ENCODE measurements at regions not wholly inside any gene's neighbourhood (a gene's known extent, or its start where the extent isn't known, plus 50 kb on each side); places are given as distances from the start of the nearest gene placed in this dataset.
"Not testable (repeated sequence)": the region's sequence is repeated elsewhere in the genome, so short reads cannot be mapped to it uniquely, and the experiment has no call there.

- no peak for DNase-seq
- no peak overlapping the region for H3K27ac ChIP-seq (ENCODE audit: insufficient read depth in 1 of 2, low read depth in 1 of 2, low read length in 2 of 2, poor library complexity in 1 of 2, severe bottlenecking in 2 of 2)
- ChIA-PET POLR2A (no interaction called here), CTCF (no interaction called here)
- WGBS (ENCODE audit: insufficient coverage) = 98% methylated on average over 16 of the region's 23 CpGs
- no peaks in the 10 kb centered on the region for H3K27me3 ChIP-seq (replicated peaks in 2 of 5; ENCODE audit: control insufficient read depth in 4 of 5, insufficient read depth in 5 of 5, low read length in 4 of 5)
- no peaks in the 10 kb centered on the region for H3K36me3 ChIP-seq (ENCODE audit: control insufficient read depth in 4 of 4, insufficient read depth in 4 of 4, low read length in 3 of 4)
- no peak overlapping the region for H3K4me3 ChIP-seq (ENCODE audit: control insufficient read depth in 1 of 7, extremely low read depth in 1 of 7, insufficient read depth in 4 of 7, low read depth in 2 of 7, low read length in 6 of 7)
- H3K9me3 ChIP-seq (ENCODE audit: control extremely low read depth in 1 of 5, control insufficient read depth in 4 of 5, insufficient read depth in 2 of 5, low read depth in 1 of 5, low read length in 4 of 5) = no peaks in the 10 kb centered on the region
- peaks cover 0 to 17% (median 14%) of the 10 kb centered on the region in 4 experiments for H3K4me1 ChIP-seq (ENCODE audit: control extremely low read depth in 1 of 4, control insufficient read depth in 4 of 4, insufficient read depth in 4 of 4, low read length in 3 of 4)
Measured at GRCh38 chr22:23452231-23453010, 127.7 kb downstream of the IGLL1 start.

DNA sequence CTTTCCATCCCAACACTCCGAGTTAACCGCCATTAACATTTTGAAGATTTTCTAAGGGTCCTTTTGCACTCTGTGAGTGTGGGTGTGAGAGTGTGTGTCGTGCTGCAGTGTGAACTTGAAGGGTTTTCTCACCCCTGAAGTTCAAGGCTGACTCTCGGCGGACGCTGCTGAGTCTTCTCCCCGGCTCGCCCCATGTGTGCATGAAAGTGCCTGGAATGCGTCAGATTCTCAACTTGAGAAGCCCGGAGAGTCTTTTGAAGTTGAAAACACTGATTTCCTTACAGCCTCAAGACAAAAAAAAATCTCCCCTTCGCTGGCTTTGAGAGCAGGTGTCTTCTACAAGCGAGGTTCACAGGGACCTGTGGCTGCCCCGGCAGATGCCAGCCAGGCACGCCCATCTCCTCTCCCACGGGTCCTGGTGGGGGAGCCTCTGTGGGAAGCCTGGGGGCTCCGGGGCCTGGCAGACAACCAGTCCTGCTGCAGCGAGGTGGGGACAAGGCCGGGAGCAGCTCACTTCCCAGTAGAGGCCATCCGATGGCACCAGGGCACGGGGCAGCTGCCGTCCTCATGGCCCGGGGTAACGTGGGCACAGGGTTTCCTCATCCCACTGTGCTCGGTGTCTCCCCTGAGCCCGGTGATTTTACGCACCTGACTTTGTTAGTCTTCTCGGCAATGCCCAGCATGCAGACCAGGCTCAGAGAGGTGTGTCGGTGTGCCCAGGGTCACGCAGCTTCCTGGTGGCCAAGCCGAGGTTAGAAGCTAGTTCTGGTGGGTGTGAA is 128.4 kb downstream of the IGLL1 start:
- CTCF ChIA-PET; H3K36me3 ChIP-seq (ENCODE audit: control insufficient read depth in 4 of 4, insufficient read depth in 4 of 4, low read length in 3 of 4); H3K27me3 ChIP-seq (replicated peaks in 2 of 5; ENCODE audit: control insufficient read depth in 4 of 5, insufficient read depth in 5 of 5, low read length in 4 of 5); DNase-seq; H3K4me3 ChIP-seq (ENCODE audit: control insufficient read depth in 1 of 7, extremely low read depth in 1 of 7, insufficient read depth in 4 of 7, low read depth in 2 of 7, low read length in 6 of 7); H3K4me1 ChIP-seq (ENCODE audit: control extremely low read depth in 1 of 4, control insufficient read depth in 4 of 4, insufficient read depth in 4 of 4, low read length in 3 of 4); H3K27ac ChIP-seq (ENCODE audit: insufficient read depth in 1 of 2, low read depth in 1 of 2, low read length in 2 of 2, poor library complexity in 1 of 2, severe bottlenecking in 2 of 2); H3K9me3 ChIP-seq (ENCODE audit: control extremely low read depth in 1 of 5, control insufficient read depth in 4 of 5, insufficient read depth in 2 of 5, low read depth in 1 of 5, low read length in 4 of 5); POLR2A ChIA-PET: not testable (repeated sequence)
- WGBS (ENCODE audit: insufficient coverage) = 92% methylated on average over 26 of the region's 30 CpGs

- WGBS (ENCODE audit: insufficient coverage) = 97% methylated on average over 7 of the region's 15 CpGs
- H3K27ac ChIP-seq (ENCODE audit: insufficient read depth in 1 of 2, low read depth in 1 of 2, low read length in 2 of 2, poor library complexity in 1 of 2, severe bottlenecking in 2 of 2); DNase-seq; H3K27me3 ChIP-seq (replicated peaks in 2 of 5; ENCODE audit: control insufficient read depth in 4 of 5, insufficient read depth in 5 of 5, low read length in 4 of 5); H3K4me1 ChIP-seq (ENCODE audit: control extremely low read depth in 1 of 4, control insufficient read depth in 4 of 4, insufficient read depth in 4 of 4, low read length in 3 of 4); POLR2A ChIA-PET; CTCF ChIA-PET; H3K9me3 ChIP-seq (ENCODE audit: control extremely low read depth in 1 of 5, control insufficient read depth in 4 of 5, insufficient read depth in 2 of 5, low read depth in 1 of 5, low read length in 4 of 5); H3K36me3 ChIP-seq (ENCODE audit: control insufficient read depth in 4 of 4, insufficient read depth in 4 of 4, low read length in 3 of 4); H3K4me3 ChIP-seq (ENCODE audit: control insufficient read depth in 1 of 7, extremely low read depth in 1 of 7, insufficient read depth in 4 of 7, low read depth in 2 of 7, low read length in 6 of 7): not testable (repeated sequence)
Measured at GRCh38 chr22:23450821-23451220, 129.3 kb downstream of the IGLL1 start.

- WGBS (ENCODE audit: insufficient coverage) = 96% methylated on average over 10 of the region's 14 CpGs
Measured at GRCh38 chr22:23450434-23450795, 129.7 kb downstream of the IGLL1 start.

GRCh38 chr22:23449748-23450433 is 130.2 kb downstream of the IGLL1 start:
- H3K27ac ChIP-seq (ENCODE audit: insufficient read depth in 1 of 2, low read depth in 1 of 2, low read length in 2 of 2, poor library complexity in 1 of 2, severe bottlenecking in 2 of 2); CTCF ChIA-PET; DNase-seq; H3K36me3 ChIP-seq (ENCODE audit: control insufficient read depth in 4 of 4, insufficient read depth in 4 of 4, low read length in 3 of 4); H3K9me3 ChIP-seq (ENCODE audit: control extremely low read depth in 1 of 5, control insufficient read depth in 4 of 5, insufficient read depth in 2 of 5, low read depth in 1 of 5, low read length in 4 of 5); H3K4me1 ChIP-seq (ENCODE audit: control extremely low read depth in 1 of 4, control insufficient read depth in 4 of 4, insufficient read depth in 4 of 4, low read length in 3 of 4); POLR2A ChIA-PET; H3K4me3 ChIP-seq (ENCODE audit: control insufficient read depth in 1 of 7, extremely low read depth in 1 of 7, insufficient read depth in 4 of 7, low read depth in 2 of 7, low read length in 6 of 7); H3K27me3 ChIP-seq (replicated peaks in 2 of 5; ENCODE audit: control insufficient read depth in 4 of 5, insufficient read depth in 5 of 5, low read length in 4 of 5): not testable (repeated sequence)
- 93% methylated on average over 10 of the region's 28 CpGs for WGBS (ENCODE audit: insufficient coverage)

More at GRCh38 chr22:23450434-23450795, 129.7 kb downstream of the IGLL1 start:
- H3K36me3 ChIP-seq (ENCODE audit: control insufficient read depth in 4 of 4, insufficient read depth in 4 of 4, low read length in 3 of 4) = no peaks in the 10 kb centered on the region
- no peaks in the 10 kb centered on the region for H3K4me1 ChIP-seq (ENCODE audit: control extremely low read depth in 1 of 4, control insufficient read depth in 4 of 4, insufficient read depth in 4 of 4, low read length in 3 of 4)
- DNase-seq = no peak
- ChIA-PET CTCF (no interaction called here), POLR2A (no interaction called here)
- no peaks in the 10 kb centered on the region for H3K27me3 ChIP-seq (replicated peaks in 2 of 5; ENCODE audit: control insufficient read depth in 4 of 5, insufficient read depth in 5 of 5, low read length in 4 of 5)
- peaks cover 0 to 7% (median 0%) of the 10 kb centered on the region in 5 experiments for H3K9me3 ChIP-seq (ENCODE audit: control extremely low read depth in 1 of 5, control insufficient read depth in 4 of 5, insufficient read depth in 2 of 5, low read depth in 1 of 5, low read length in 4 of 5)
- no peak overlapping the region for H3K4me3 ChIP-seq (ENCODE audit: control insufficient read depth in 1 of 7, extremely low read depth in 1 of 7, insufficient read depth in 4 of 7, low read depth in 2 of 7, low read length in 6 of 7)
- no peak overlapping the region for H3K27ac ChIP-seq (ENCODE audit: insufficient read depth in 1 of 2, low read depth in 1 of 2, low read length in 2 of 2, poor library complexity in 1 of 2, severe bottlenecking in 2 of 2)

DNA sequence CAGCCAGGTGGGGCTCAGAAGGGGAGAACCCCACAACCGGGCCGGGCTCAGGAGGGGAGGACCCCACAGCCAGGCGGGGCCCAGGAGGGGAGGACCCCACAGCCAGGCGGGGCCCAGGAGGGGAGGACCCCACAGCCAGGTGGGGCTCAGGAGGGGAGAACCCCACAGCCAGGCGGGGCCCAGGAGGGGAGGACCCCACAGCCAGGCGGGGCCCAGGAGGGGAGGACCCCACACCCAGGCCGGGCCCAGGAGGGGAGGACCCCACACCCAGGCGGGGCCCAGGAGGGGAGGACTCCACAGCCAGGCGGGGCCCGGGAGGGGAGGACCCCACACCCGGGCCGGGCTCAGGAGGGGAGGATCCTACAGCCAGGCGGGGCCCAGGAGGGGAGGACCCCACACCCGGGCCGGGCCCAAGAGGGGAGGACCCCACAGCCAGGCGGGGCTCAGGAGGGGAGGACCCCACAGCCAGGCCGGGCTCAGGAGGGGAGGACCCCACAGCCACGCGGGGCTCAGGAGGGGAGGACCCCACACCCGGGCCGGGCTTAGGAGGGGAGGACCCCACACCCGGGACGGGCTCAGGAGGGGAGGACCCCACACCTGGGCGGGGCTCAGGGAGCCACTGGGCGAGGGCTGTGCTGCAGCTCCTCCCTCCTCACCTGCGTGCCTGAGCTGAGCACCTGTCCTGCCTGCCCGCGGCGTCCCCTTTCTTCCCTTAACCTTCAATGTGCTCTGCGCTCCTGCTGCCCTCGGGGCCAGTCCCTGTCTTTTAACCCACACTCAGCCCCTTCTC is 131.4 kb downstream of the IGLL1 start:
- WGBS (ENCODE audit: insufficient coverage) = 95% methylated on average over 26 of the region's 31 CpGs
- CTCF ChIA-PET; H3K36me3 ChIP-seq (ENCODE audit: control insufficient read depth in 4 of 4, insufficient read depth in 4 of 4, low read length in 3 of 4): not testable (repeated sequence)

More for the DNA sequence above, 131.4 kb downstream of the IGLL1 start:
- DNase-seq; H3K27me3 ChIP-seq (replicated peaks in 2 of 5; ENCODE audit: control insufficient read depth in 4 of 5, insufficient read depth in 5 of 5, low read length in 4 of 5); POLR2A ChIA-PET; H3K4me3 ChIP-seq (ENCODE audit: control insufficient read depth in 1 of 7, extremely low read depth in 1 of 7, insufficient read depth in 4 of 7, low read depth in 2 of 7, low read length in 6 of 7); H3K27ac ChIP-seq (ENCODE audit: insufficient read depth in 1 of 2, low read depth in 1 of 2, low read length in 2 of 2, poor library complexity in 1 of 2, severe bottlenecking in 2 of 2); H3K4me1 ChIP-seq (ENCODE audit: control extremely low read depth in 1 of 4, control insufficient read depth in 4 of 4, insufficient read depth in 4 of 4, low read length in 3 of 4): not testable (repeated sequence)
- peaks cover 0 to 16% (median 4%) of the 10 kb centered on the region in 5 experiments for H3K9me3 ChIP-seq (ENCODE audit: control extremely low read depth in 1 of 5, control insufficient read depth in 4 of 5, insufficient read depth in 2 of 5, low read depth in 1 of 5, low read length in 4 of 5)

Data from common myeloid progenitor, CD34-positive (primary cell).